ENCODE measurements at regions not wholly inside any gene's neighbourhood (a gene's known extent, or its start where the extent isn't known, plus 50 kb on each side); places are given as distances from the start of the nearest gene placed in this dataset.

GRCh38 chr4:116010923-116011322 is 897.5 kb upstream of the NDST4 start:
- TF ChIP-seq POLR2A (IDR thresholded peaks at IDR 0.05; ENCODE audit: low read depth, low read length) (no peak), POLR2AphosphoS5 (IDR thresholded peaks at IDR 0.05; ENCODE audit: low read depth, low read length) (no peak), TAF1 (IDR thresholded peaks at IDR 0.05; ENCODE audit: borderline replicate concordance, low read depth, low read length) (no peak)
